ENCODE measurements at regions not wholly inside any gene's neighbourhood (a gene's known extent, or its start where the extent isn't known, plus 50 kb on each side); places are given as distances from the start of the nearest gene placed in this dataset.
A peak's percentile ranks its signal among the peaks of the same experiment; 100 is the strongest.
"Not testable (repeated sequence)": the region's sequence is repeated elsewhere in the genome, so short reads cannot be mapped to it uniquely, and the experiment has no call there.

DNA sequence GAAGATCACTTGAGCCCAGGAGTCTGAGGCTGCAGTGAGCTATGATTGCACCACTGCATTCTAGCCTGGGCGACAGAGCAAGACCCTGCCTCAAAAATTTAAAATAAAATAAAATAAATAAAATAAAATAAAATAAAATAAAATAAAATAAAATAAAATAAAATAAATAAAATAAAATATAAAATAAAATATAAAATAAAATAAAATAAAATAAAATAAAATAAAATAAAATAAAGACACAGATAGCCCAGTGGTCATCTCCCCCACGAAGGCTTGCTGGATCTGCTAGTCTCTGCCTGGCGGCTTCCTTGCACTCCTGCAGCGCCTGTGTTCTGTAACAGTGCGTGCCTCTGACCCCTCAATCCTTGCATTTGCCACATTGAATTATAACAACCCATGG is 76.8 kb upstream of the PWP1 start:
- DNase-seq: not testable (repeated sequence)

DNA sequence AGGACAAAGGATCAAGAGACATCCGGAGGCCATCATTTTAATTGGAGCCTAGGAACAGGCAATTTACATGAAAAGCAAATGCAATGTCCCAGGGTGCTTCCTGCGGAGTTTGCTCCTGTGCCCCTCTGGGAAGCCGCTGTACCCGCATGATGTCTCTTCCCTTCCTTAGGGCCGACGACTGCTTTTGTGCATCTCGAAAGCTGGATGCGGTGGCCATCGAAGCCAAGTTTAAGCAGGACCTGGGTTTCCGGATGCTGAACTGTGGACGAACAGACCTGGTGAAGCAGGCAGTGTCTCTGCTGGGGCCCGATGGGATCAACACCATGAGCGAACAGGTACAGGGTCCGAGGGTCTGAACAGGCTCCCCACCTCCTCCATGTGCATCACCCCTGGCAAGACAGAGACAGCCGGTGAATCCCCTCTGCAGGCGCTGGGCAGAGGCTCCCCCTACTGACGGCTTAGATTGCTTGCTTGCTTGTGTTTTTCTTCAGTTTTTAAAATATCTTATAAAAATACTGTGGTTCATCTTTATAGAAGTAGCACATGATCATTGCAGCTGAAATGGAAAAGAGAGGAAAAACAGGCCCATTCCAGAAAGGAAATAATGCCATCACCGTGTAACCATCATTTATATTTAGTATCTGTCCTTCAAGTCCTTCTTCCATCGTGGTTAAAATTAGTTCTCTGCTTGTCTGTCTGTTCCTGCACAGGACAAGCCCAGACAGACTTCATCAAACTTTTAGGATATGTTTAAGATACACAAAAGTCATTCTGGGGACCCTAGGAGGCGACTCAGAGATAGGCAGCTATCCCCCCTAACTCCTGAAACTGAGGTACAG is 75.4 kb upstream of the PWP1 start:
- peak; percentile 20 to 35 for DNase-seq

DNA sequence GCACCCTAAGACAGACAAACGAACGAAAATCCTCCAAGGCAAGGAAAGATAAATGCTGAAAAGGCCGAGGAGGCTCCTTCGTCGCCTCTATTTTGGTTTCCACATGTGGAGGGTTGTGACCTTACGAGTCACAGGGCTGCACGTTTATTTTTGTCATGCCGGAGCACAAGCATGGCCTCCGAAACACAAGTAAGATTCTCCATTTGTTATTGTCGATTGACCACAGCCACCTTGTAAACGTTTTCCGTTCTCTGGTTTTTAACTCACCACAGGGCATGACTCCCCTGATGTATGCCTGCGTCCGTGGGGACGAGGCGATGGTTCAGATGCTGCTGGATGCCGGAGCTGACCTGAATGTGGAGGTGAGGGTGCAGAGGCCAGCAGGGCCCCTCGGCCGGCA is 73.1 kb upstream of the PWP1 start:
- no peak for DNase-seq

DNA sequence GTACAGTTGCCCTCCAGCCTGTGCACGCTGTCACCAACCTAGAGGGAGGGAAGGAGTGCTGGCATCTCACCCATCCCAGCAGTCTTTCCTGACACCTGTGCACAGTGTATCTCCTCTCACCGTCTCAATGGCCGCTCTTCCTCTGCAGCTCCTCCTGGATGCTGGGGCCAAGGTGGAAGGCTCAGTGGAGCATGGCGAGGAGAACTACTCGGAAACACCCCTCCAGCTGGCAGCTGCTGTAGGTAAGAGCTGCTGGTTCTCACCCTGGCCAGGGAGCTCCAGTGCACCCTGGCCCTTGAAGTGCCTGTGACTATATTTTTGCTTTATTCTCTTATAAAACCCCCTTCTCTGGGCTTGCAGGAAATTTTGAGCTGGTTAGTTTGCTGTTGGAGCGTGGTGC is 68.7 kb upstream of the PWP1 start:
- DNase-seq: no peak

DNA sequence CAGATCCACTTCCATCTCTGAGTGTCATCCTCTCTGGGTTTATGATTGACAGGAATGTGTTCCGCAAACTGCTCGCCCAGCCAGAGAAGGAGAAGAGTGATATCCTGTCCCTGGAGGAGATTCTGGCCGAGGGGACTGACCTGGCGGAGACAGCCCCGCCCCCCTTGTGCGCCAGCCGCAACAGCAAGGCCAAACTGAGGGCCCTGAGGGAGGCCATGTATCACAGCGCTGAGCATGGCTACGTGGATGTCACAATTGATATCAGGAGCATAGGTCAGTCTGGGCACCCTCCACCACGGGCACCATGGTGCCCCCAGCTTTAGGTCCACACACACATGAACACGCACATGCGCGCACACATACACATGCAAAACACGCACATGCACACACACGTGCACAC is 67.5 kb upstream of the PWP1 start:
- no peak for DNase-seq

- no peak for DNase-seq
These were observed 65.8 kb upstream of the PWP1 start for GRCh38 chr12:107619831-107620230.

GRCh38 chr12:107622001-107622400 is 63.6 kb upstream of the PWP1 start:
- DNase-seq: peak; percentile 3 to 11

DNA sequence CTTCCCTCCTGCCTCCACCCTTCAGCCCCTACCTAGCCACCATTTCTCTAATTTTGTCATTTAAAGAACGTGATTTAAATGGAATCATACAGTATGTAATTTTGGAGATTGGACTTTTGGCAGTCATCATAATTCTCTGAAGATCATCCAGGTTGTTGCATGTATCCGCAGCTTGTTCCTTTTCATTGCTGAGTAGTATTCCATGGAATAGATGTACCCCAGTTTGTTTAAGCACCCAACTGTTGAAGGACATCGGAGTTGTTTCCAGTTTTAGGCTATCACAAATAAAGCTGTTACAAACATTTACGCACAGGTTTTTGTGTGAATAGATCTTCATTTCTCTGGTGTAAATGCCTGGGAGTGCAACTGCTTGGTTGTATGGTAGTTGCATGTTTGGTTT is 61.1 kb upstream of the PWP1 start:
- DNase-seq: no peak

DNA sequence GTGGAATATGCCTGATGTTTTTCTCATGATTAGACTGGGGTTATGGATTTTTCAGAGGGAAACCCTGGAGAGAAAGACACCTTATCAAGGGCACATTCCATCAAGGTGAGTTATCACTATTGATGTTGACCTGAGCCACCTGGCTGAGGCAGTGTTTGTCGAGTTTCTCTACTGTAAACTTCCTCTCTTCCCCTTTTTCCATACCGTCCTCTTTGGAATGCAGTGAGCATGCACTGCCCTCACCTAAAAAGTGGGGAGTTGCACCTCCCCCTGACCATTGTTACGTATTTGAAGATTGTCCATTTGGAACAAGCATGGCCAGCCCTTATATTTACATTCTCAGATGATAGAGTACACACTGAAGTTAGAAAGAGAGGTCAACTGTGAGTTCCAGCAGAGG is 53.9 kb upstream of the PWP1 start:
- DNase-seq: no peak

DNA sequence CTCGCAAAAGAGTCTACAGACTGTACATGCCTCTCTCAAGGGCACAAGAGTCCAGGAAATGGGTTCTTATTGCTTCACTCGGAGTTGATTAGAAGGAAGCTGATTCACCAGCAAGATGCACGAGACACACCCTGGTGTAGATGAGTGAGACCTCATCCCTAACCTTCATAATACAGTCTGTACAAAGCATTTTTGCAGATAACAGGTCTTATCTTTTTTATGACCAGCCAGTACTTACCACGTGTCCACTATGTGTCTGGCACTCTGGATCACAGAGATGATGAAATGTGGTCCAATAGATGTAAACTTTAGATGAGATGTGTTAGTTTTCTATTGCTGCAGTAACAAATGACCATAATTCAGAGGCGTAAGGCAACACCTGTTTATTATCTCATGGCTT is 53.4 kb upstream of the PWP1 start:
- DNase-seq: no peak

- DNase-seq: no peak
These were observed 51.1 kb upstream of the PWP1 start for GRCh38 chr12:107634530-107634929.

GRCh38 chr12:107635139-107635538 is 50.5 kb upstream of the PWP1 start:
- no peak for DNase-seq
